Ramos (cell line): ENCODE measurements at regions not wholly inside any gene's neighbourhood (a gene's known extent, or its start where the extent isn't known, plus 50 kb on each side); places are given as distances from the start of the nearest gene placed in this dataset.
"Not testable (repeated sequence)": the region's sequence is repeated elsewhere in the genome, so short reads cannot be mapped to it uniquely, and the experiment has no call there.

Experiments used
- in situ Hi-C: fragments of 300-500 bp; cut with MboI; formaldehyde crosslinking; loops from one replicate; pipeline ENCODE4 v1.14.3; 2022; ENCODE audit warnings: low sequenced_read_pairs; ENCODE audit not compliant: unreplicated experiment

DNA sequence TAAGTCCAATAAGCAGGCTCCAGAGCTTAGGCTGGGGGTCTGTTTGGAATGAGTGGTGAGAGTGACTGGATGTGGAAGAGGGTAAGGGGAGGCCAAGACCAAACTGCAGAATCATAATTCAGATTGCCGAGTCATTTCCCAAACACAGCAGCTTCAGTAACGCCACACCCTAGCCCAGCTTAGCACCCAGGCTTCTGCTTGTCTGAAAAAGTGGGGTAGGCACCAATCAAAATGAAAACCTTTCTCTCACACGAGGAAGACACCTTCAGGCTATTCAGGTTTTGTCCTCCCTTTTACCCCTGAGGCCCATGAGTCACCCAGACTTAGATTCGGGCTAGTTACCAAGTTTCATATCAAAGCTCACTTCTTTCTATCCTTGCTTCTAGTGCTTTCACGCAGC is 306.1 kb downstream of the DAD1 start:
- in situ Hi-C loops, result no loop called here

DNA sequence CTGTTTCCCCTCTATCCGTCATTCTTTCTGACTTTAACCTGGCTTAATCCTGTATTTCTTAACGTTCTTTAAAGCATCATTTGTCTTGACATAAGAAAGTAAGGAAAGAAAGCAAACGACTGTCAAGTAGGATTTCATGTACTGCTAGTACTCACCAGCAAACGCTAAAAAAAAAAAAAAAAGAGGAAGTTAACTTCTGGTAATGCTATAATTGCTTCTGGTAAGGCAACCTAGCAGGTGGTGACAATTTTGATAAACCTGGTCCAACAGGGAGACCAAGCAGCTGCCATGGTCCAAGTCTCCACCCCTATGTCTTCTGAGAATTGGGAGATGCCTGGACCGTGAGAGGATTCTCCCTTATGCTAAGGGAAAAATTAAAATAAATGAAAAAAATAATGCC is 306.6 kb downstream of the DAD1 start:
- in situ Hi-C loops, result no loop called here

GRCh38 chr14:22281447-22281874 is 307.6 kb downstream of the DAD1 start:
- in situ Hi-C loops, result not testable (repeated sequence)

- in situ Hi-C loops, result no loop called here
Observed at GRCh38 chr14:22280497-22281316, 308.3 kb downstream of the DAD1 start.

DNA sequence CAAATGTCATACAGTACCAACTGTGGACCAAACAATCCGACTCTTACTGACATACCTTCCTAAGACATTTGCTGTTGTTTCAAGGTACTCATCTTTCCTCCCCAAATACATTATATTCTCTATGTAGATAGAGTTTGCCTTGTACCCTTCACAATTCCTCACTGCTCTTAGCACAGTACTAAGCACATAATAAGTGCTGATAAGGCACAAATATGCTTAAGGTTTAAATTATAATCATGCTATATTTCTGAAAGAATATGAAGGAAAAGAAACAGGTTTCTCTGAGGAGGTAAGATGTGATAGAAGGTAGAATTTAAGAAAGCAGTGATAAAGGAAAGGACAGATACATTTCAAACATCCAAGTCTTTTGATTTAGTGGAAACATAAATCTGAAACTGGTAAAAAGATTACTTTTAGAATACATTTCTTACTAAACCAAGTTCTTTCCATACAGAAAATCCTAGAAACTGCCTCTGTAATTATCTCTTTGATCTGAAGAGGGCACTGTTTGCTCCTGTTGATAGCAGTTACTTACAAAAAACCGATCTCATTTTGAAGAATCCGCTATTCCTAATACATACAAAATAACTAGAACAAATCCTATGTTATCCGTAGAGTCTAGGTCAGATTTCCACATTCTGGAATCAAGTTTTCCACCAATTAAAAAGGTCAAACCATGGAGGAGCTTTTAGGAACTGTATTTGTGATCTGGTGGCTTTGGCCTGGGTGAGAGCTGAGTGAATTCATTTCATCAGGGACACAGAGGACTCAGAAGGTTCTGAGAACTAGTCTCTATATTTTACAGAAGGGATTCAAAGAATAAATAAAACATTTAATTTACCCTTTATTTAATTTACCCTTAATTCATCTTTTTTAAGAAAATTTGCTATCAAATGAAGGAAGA is 311.9 kb downstream of the DAD1 start:
- in situ Hi-C loops, result no loop called here

DNA sequence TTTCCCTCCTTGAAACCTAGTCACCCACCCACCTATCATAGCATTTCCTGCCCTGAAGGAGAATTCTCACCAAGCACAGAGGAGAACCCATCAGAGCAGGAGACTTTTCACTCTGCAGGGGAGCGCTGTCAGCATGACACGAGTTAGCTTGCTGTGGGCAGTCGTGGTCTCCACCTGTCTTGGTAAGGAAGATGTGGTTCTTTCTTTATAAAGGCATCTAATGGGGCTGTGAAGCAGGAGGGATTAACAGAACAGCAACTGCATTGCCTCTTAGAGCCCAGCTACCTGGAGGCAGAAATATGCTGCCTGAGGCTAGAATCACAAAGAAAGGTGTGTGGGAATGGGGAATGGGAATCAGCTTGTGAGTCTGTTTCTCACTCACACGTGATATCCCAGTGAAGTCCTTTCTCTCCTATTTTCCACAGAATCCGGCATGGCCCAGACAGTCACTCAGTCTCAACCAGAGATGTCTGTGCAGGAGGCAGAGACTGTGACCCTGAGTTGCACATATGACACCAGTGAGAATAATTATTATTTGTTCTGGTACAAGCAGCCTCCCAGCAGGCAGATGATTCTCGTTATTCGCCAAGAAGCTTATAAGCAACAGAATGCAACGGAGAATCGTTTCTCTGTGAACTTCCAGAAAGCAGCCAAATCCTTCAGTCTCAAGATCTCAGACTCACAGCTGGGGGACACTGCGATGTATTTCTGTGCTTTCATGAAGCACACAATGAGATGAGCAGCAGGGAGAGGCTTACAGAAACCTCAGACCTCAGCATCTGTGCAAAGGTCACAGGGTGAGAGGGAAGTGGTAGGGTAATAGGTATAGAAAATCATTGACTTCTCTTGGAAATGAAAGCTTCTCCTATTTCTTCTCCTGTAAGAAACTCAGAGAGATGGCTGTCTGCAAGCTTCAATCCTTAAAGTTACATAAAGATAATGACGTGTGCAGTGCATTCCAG is 316.9 kb downstream of the DAD1 start:
- in situ Hi-C loops, result no loop called here

DNA sequence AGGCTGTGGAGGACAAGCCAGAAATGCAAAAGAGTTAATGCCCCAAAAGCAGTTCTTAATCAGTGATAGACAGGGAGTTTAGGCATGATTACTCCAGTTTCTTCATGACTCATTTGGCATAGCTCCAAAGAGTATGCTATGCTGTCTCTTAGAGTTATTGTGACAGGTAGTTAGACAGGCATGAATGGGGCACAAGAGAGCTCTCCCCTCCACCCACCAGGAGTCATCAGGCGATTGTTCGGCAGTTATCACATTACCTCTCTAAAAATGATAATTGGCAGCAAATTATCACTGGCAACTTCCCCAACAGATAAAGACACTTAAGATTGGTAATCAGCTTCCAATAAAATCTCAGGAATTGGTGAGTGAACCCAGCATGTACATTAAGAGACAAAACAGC is 320.1 kb downstream of the DAD1 start:
- in situ Hi-C loops, result no loop called here

- in situ Hi-C loops, result no loop called here
Observed at GRCh38 chr14:22266683-22267082, 322.3 kb downstream of the DAD1 start.

- in situ Hi-C loops, result no loop called here
Observed at GRCh38 chr14:22266142-22266442, 322.9 kb downstream of the DAD1 start.

- in situ Hi-C loops, result no loop called here
Observed at GRCh38 chr14:22265319-22266141, 323.5 kb downstream of the DAD1 start.

- in situ Hi-C loops, result no loop called here
Observed at GRCh38 chr14:22264759-22265158, 324.3 kb downstream of the DAD1 start.

- in situ Hi-C loops, result no loop called here
Observed at GRCh38 chr14:22263961-22264360, 325.1 kb downstream of the DAD1 start.

DNA sequence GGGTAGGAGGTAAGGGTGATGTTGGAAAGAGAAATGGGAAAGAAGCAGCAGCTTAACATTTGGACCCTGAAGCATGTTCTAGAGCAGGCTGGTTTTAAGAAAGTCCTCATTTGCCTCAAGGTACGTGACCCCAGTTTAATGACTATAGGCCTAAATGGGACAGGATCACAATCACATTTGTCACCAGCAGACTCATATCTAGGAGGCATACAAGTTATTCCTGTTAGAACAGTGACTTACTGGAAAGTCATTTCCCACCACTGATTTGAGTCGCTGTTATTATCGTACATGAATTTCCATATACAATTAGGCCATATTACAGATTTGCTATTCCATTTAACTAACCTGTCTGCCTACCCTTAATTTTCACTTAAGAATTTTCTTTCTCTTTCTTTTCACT is 326.1 kb downstream of the DAD1 start:
- in situ Hi-C loops, result no loop called here

- in situ Hi-C loops, result no loop called here
Observed at GRCh38 chr14:22255017-22255950, 333.7 kb downstream of the DAD1 start.

DNA sequence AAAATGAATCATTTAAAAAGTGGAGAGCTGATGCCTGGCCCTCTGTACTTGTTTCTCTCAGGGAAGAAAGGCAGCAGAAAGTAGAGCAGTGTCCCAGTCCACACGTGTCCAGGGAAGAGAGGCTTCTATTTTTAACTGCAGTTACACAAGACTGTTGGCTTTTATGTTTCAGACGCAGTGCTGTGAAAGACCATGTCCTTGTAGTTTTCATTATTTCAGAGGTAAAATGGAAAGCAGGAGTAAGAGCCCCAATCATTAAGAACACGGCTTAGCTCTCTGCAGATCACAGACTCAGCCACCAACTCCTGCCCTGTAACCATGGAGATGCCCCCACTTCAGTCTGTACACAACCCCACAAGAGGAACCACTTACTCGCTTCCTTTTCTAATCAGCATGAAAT is 336.3 kb downstream of the DAD1 start:
- in situ Hi-C loops, result no loop called here

DNA sequence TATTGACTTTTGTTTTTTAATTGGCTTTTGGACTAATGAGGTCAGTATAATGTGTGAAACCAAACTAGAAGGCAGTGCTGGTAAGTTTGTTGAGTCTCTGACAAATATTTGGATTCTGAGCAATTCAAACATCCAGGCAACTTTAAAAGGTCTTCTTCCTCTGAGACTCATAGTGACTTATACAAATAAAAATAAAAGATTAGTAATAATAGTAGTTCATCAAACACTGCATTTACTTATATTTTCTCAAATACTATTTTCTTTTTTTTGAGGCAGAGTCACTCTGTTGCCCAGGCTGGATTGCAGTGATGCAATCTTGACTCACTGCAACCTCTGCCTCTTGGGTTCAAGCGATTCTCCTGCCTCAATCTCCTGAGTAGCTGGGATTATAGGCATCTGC is 337.9 kb downstream of the DAD1 start:
- in situ Hi-C loops, result no loop called here

GRCh38 chr14:22249770-22250169 is 339.3 kb downstream of the DAD1 start:
- in situ Hi-C loops, result no loop called here

DNA sequence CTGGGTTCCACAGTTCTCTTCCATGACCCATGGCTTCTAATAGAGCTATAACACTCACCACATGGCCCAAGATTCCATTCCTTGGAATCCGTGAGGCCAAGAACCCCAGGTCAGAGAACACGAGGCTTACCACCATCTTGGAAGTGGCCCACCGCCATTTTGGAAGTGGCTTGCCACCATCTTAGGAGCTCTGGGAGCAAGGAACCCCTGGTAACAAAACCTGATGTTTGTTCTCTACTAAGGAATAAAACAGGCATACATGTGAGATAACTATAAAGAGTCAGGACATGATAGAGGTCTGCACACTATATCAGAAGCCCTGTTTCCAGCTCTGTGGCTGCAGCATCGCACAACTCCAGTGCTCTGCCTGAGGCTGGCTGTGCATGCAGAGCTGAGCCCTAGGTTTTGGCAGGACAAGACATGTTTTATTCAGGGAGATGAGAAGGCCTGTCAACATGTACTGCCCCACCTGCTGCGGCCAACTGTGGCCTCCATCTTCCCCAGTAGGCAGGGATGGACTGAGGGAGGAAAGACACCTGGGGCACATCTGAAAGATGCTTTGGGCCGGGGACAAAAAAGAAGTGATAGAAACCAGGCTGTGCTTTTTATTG is 344.9 kb downstream of the DAD1 start:
- in situ Hi-C loops, result no loop called here
